ENCODE measurements at regions not wholly inside any gene's neighbourhood (a gene's known extent, or its start where the extent isn't known, plus 50 kb on each side); places are given as distances from the start of the nearest gene placed in this dataset.

- TF ChIP-seq CTCF (IDR thresholded peaks at IDR 0.05; ENCODE audit: insufficient read depth, low read depth, low read length), result no peak
- Histone ChIP-seq H3K4me3 (ENCODE audit: low read depth, low read length) (no peak overlapping the region), H3K36me3 (ENCODE audit: control insufficient read depth, insufficient read depth, low read length) (no peaks in the 10 kb centered on the region), H3K27me3 (ENCODE audit: control insufficient read depth, insufficient read depth, low read length) (peaks cover 13% of the 10 kb centered on the region)
- ChIA-PET CTCF (interaction anchor here (1.4 kb wide), 1 partner anchor 17 kb away, joined by 6 read pairs; no protein-coding TSS in a partner anchor), POLR2A (no interaction called here)
- DNase-seq (ENCODE audit: low read depth), result no peak
Observed at GRCh38 chr9:109557481-109557880, 59.4 kb upstream of the PTPN3 start.

- POLR2A ChIA-PET, result no interaction called here
- DNase-seq (ENCODE audit: low read depth), result no peak
- CTCF ChIA-PET, result interaction anchor here (1.5 kb wide), 1 partner anchor 15 kb away, joined by 3 read pairs; no protein-coding TSS in a partner anchor
- Histone ChIP-seq H3K36me3 (ENCODE audit: control insufficient read depth, insufficient read depth, low read length) (no peaks in the 10 kb centered on the region), H3K27me3 (ENCODE audit: control insufficient read depth, insufficient read depth, low read length) (peaks cover 13% of the 10 kb centered on the region), H3K4me3 (ENCODE audit: low read depth, low read length) (no peak overlapping the region)
- no peak for TF ChIP-seq CTCF (IDR thresholded peaks at IDR 0.05; ENCODE audit: insufficient read depth, low read depth, low read length)
Observed at GRCh38 chr9:109558718-109559151, 60.6 kb upstream of the PTPN3 start.

GRCh38 chr9:109560470-109561132 lies 62.5 kb upstream of the PTPN3 start:
- TF ChIP-seq CTCF (IDR thresholded peaks at IDR 0.05; ENCODE audit: insufficient read depth, low read depth, low read length), result no peak
- CTCF ChIA-PET, result interaction anchor here (1.5 kb wide), 1 partner anchor 13 kb away, joined by 3 read pairs; no protein-coding TSS in a partner anchor
- no peak for DNase-seq (ENCODE audit: low read depth)
- Histone ChIP-seq H3K27me3 (ENCODE audit: control insufficient read depth, insufficient read depth, low read length) (peaks cover 12% of the 10 kb centered on the region), H3K4me3 (ENCODE audit: low read depth, low read length) (no peak overlapping the region), H3K36me3 (ENCODE audit: control insufficient read depth, insufficient read depth, low read length) (no peaks in the 10 kb centered on the region)
- POLR2A ChIA-PET, result no interaction called here

GRCh38 chr9:109561137-109561536 lies 63.0 kb upstream of the PTPN3 start:
- ChIA-PET POLR2A (no interaction called here), CTCF (no interaction called here)
- no peak for DNase-seq (ENCODE audit: low read depth)
- Histone ChIP-seq H3K27me3 (ENCODE audit: control insufficient read depth, insufficient read depth, low read length) (peaks cover 14% of the 10 kb centered on the region), H3K4me3 (ENCODE audit: low read depth, low read length) (no peak overlapping the region), H3K36me3 (ENCODE audit: control insufficient read depth, insufficient read depth, low read length) (no peaks in the 10 kb centered on the region)
- TF ChIP-seq CTCF (IDR thresholded peaks at IDR 0.05; ENCODE audit: insufficient read depth, low read depth, low read length), result no peak

GRCh38 chr9:109568089-109568488 lies 70.0 kb upstream of the PTPN3 start:
- no peak for DNase-seq (ENCODE audit: low read depth)
- Histone ChIP-seq H3K27me3 (ENCODE audit: control insufficient read depth, insufficient read depth, low read length) (peaks cover 13% of the 10 kb centered on the region), H3K36me3 (ENCODE audit: control insufficient read depth, insufficient read depth, low read length) (no peaks in the 10 kb centered on the region), H3K4me3 (ENCODE audit: low read depth, low read length) (no peak overlapping the region)
- TF ChIP-seq CTCF (IDR thresholded peaks at IDR 0.05; ENCODE audit: insufficient read depth, low read depth, low read length), result no peak
- POLR2A ChIA-PET, result no interaction called here
- CTCF ChIA-PET, result no interaction called here

Measured in BJ (cell line).